Superior temporal gyrus (tissue), 1 donor: ENCODE measurements at regions not wholly inside any gene's neighbourhood (a gene's known extent, or its start where the extent isn't known, plus 50 kb on each side); places are given as distances from the start of the nearest gene placed in this dataset.
A peak's percentile ranks its signal among the peaks of the same experiment; 100 is the strongest.

Experiments used
- DNase-seq: peaks from one replicate; pipeline ENCODE4 v3.0.0-alpha.2; 2016; ENCODE audit errors: extremely low spot score

DNA sequence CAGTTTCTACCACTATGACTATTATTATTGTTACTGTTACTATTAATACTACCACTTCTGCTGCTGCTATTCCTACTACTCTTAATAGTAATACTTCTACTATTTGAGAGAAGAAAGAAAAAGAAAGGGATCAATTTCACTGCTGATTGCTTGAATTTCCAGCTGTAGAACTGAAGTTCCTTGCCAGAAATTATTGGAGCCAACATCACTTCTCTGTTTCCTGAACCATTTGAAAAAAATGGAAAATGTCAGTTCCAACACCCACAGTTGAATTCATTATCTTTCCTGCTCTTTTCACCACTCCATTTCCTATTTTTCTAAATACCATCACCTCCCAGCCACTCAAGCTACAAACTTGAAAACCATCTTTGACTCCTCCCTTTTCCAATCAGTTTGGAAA is 54.1 kb upstream of the PIK3C2G start:
- DNase-seq: no peak

DNA sequence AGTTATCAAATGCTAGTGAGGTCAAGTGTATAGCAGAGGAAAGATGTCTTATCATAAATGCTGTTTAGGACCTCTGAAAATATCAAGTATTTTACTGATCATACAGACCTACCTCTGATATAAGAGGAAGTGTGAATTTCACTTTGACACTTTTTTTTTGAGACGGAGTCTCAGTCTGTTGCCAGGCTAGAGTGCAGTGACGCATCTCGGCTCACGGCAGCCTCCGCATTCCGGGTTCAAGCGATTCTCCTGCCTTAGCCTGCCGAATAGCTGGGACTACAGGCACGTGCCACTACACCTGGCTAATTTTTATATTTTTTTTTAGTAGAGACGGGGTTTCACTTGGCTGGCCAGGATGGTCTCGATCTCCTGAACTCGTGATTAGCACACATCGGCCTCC is 55.1 kb upstream of the PIK3C2G start:
- no peak for DNase-seq

DNA sequence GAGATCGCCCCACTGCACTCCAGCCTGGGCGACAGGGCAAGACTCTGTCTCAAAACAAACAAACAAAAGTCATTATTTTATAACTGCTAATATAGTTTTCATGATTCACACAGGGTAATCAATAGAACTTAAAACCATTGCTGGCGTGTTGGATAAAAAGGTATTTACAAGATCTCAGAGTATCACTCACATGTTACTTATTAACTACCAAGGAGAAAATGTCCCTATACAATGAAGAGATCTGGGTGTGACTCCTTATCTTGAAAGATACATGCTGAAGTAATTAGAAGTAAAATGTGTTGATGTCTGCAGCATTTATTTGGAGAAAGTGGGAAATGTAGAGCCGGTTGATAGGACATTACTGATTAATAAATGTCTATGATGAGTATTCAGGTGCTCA is 57.3 kb upstream of the PIK3C2G start:
- DNase-seq: no peak

DNA sequence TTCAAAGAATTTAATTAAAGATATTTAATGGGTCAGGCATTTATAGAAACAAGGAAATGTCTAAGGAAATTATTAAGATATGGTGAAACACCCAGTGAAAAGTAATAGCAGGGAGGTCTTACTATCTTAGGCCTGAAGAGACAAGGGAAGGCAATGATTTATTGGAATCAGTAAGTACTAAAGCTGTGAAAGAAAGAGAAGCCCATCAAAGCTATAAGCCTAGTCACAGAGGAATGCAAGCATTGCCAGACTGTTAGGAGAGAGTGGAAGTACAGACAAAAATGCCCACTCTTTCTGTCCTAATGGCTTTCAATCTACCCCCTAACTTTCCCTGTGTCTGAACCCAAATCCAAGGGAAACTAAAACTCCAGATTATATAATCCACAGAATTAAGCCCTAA is 69.2 kb upstream of the PIK3C2G start:
- no peak for DNase-seq

DNA sequence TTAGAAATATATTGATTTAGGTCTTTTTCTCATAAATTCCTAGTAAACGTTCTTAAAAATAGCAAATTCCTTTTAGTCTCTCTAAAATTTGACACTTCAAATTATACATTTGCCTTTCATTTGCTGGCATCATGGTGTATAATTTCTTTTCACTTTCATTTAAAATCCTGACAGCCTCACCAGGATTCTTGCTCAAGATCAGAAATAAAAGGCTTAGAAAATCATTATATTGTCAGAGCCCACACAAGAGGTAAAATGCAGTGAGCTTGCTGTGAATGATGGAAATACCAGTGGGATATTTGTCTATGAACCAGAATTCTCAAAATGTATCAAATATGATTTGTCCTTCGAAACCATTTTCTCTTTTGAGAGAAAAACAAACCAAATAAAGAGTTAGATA is 78.2 kb upstream of the PIK3C2G start:
- DNase-seq: no peak

DNA sequence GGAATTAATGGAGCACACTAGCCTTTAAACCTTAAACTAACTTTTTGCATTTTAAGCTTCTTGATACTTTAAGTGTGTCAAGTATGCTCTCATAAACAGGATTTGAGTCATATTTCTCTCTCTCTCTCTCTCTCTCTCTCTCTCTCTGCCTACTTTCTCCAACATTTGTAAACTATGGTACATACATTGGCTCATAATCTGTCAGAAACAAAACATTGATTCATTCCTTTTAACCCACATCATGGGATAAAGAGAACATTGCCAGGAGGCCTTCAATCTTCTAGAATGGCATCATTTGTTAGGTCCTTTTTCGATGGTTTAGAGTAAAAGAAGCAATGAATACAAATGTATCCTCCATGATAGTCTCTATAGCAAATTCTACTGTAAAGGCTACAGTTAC is 81.6 kb upstream of the RERGL start:
- DNase-seq: no peak

DNA sequence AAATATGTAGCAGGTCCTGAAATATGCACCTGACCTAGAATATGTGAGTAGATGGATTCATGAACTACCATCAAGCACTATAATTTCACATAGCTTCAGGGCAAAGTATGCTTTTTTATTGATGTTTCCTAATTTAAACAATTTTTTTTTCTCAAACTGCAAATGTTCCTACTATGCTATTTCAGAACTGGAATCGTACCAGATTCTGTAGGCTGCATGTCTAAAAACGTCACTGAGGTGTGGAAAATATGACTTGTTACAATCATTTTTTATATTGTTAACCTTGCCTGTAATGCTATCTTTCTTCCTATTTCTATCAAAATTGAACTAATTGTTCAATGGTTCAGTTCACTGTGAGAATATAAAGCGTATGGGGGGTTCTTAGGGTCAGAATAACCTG is 78.0 kb upstream of the RERGL start:
- peak; percentile 20 for DNase-seq

DNA sequence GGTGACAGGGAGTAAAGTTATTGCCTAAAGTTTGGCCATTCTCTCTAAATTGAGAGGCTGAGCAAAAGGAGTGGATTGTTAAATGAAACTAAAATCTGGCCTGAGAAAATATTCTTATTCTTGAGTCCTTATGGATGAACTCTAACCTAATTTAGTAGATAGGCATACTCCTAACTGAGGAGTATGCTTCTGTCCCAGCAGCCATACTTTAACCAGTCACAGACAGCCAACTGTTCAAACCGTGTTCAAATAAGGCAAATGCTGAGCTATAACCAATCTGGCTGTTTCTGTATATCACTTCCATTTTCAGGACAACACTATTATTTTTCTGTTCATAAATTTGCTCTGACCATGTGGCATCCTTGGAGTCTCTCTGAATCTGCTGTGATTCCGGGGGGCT is 75.9 kb upstream of the RERGL start:
- DNase-seq: no peak

DNA sequence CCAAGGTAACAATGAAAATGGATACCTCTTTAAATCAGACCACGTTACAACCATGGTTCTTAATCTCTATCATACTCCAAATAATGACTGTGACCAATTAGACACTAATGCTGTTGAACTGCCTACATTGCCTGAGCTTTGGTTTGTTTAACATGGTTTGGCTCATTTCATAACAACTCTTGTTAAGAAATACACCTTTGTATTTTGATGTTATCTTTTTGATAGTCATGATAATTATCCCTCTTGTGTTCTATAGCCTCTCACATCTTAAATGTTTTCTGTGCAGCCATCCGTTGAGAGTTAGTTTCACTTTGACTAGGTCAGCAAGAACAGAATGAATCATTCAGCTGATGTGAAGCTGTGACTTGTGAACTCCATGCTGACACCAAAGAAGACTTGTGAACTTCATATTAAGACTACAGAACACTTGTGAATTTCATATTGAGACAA is 75.5 kb upstream of the RERGL start:
- no peak for DNase-seq

DNA sequence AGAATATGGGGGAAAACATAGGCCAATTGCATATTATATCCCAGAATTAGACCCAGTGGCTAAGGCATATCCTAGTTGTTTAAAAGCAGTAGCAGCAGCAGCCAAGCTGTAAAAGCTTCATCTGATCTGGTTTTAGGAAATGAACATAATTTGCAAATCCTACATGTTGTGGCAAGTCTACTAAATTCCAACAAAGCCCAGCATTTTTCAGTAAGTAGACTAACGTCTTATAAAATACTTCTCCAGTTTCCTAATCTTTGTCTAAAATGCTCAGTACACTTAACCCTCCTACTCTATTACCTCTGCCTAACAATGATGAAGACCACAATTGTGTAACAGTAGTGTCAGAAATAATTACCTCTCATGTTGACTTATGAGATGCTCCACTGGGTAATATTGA is 70.9 kb upstream of the RERGL start:
- no peak for DNase-seq

DNA sequence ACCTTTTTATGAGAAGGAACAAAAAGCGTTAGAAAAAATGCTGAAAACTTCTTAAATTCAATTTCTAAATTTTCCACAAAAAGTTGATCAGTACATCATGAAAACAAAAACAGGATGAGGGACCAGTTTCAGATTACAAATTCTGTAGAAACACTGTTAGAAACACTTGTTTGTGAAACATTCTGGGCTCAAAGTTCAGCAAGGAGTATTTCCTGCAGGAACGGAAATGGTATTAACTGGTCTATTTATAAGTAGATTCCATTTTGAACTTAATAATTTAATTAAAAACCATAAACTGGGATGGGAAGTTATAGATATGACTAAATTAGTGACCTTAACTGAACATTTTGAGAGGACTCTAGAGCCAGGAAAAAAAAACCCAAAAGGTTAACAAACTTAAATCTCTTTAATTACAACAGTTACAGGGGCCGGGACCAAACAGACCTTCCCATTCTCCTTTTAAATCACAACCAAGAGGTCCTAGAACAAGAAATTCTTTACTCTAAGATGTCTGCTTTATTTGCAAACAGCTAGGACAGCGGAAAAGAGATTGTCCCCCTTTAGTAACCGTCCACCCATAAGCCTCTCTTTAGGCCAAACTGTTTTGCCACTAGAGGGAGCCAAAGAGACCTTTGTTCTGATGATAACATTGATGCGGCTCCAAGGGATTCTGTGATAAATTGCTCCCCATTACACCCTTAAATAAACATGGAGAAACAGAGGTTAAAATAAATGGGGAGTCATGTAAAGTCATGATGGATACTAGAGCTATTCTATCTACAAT is 69.0 kb upstream of the RERGL start:
- DNase-seq: peak; percentile 58

DNA sequence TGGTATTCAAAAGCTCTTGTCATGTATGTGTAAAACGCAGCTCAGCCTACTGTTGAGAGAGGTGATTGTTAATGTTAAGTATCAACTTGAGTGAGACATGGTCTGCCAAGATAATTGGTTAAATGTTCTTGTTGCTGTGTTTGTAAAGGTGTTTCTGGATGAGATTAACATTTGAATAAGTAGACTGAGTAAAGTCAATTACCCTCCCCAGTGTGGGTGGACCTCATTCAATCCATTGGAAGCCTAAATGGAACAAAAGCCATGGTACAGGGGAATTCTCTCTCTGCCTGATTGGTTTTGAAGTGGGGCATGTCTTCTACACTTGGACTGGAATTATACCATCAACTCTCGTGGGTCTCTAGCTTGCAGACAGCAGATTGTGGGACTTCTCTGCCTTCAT is 63.8 kb upstream of the RERGL start:
- no peak for DNase-seq

DNA sequence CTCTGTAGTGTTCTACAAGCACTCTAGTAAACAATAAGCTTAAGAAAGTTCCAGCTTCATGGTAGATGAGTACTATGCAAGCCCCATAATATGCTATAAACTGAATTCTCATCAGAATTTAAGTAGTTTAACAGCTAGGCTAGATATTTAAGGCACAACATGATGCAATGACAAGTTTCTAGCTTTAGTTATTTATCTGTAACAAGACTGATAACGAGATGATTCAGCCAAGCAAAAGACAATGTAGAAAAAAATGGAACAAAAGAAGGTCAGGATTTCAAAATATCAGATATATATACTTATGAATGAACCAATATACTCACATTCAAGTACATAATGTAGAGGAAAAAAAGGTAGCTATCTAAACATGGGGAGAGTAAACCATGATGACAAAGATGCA is 61.0 kb upstream of the RERGL start:
- DNase-seq: no peak

DNA sequence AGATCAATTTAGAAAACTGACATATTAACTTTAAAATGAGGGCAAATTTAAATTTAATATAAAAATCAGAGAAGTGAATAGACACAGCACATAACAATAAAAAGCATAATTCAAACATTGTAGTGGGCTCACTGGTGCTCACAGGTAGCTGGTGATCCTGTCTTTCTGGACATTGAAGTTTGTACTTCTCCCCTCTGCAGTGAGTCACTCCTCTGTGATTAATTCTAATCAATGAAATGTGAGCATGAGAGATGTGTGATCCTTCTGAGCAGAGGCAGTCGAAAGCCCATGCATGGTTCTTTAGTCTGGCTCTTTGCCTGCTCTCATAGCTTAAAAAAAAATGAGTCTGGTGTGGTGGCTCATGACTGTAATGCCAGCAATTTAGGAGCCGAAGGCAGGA is 59.0 kb upstream of the RERGL start:
- DNase-seq: no peak

DNA sequence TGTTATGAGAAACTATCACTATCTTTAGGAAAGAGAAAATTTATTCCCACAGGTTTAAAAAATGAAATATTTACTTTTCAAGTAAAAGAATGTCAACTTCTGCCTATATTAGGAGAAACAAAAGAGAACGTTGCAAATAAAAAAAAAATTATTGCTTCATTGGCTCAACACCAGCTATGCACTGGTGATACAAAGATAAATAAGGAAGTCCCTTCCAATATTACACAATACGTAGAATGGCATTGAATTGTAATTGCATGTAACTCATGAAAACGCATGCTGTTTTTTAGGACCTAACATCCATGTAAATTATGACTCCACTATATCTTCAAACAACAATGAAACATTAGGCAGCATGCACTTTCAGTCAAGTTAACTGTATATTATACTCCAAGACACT is 56.4 kb upstream of the RERGL start:
- no peak for DNase-seq

DNA sequence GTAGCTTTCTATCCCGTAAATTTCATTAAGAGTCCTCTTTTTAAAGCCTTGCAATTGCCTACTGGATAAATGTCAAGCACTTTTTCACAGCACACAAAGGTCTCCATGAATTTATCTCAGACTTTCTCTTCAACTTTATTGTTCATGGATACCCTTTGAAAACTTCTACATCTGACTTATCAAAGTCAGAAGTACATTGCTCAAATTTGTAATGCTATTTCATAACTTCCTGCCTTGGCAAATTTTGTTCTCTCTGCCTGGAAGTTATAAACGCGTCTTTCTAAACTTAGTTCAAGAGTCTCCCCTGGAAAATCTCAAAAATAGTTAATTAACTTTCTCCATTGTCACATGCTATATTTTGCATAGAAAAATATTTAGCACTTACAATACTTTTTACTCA is 55.9 kb upstream of the RERGL start:
- DNase-seq: no peak

DNA sequence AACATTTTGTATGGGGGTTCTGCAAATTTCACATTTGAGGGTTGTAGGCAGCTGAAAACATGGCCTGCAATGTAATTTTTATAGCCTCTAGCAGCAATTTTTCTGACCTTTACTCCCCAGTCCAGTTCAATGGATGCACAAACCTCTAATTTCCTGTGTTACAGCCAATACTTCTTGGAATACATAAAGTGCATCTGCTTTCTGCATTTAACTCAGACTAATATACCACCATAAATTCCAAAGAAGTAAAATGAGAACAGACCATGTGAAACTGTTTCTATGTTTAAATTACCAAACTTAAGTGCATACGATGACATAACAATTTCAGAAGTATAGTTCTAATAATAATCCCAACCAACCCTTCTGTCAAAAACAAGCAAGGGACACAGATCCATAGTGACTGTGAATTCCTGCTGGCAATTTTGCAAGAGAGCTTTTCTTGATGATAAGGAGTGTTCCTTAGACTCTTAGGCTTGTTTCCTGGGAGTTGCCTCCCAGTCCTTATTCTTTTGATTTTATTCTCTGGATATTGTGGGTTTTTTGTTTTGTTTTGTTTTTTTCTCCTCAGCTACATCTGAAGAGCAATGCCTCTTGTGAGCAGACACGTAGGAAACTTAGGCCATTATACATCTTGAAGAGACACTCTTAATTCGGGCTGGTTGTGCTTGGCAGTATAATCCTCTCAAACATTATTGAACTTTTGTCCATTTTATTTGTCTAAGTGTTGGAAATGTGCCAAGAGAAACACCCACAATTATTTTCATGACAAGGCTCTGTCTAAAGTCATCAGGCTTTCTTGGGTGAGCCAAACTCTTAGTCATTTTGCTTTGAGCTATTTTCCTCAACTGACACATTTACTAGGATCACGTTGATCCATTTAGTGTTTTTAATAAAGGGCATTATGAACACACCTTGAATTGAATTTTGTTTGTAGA is 51.3 kb upstream of the RERGL start:
- DNase-seq: peak; percentile 18

DNA sequence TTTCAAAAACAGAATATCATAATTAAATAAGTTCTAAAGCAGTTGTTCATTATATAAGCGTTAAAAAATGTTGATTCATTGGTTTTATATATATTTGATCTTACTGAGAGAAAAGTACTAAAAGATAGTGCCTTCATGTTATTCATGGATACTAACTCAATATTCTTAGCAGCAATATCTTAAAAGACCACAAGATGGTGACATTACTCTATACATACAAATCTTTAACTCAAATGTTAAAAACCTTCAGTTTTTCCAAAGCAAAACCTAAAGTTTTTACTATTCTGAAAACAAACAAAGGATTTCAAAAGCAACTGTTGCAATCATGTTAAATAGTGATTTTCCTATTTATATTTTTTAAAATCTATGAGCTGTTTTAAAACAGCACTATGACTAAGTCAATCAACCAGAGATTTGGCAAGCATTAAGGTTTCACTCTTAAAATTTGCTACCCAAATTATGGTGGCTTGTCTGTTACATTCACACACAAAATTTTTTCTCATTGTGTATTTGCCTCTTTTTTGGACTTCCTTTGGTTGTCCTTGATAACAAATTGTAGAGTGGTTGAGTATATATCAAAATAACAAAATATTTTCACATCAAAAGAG is 50.1 kb upstream of the RERGL start:
- DNase-seq: peak; percentile 82
